ENCODE measurements at regions not wholly inside any gene's neighbourhood (a gene's known extent, or its start where the extent isn't known, plus 50 kb on each side); places are given as distances from the start of the nearest gene placed in this dataset.

DNA sequence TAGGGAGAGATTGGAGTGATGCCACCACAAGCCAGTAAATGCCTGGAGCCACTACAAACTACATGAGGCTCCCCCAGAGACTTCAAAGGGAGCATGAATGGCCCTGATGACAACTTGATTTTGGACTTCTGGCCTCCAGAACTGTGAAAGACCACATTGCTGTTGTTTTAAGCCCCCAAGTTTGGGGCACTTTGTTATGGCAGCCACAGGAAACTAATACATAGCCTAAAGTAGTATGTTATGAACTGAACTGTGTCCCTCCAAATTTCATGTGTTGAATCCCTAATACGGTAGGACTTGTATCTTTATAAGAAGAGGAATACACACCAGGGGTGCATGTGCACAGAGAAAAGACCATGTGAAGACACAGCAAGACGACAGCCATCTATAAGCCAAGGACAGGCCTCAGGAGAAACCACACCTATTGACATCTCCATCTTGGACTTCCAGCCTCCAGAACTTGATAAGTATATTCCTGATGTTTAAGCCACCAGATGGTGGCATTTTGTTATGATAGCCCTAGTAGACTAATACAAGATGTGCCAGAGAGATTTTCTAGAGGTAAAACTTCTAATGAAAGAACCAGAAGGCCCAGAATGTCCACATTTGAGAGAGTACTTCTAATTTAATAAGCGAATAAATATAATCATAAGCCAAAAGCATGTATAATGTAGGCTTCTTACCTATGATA is 127.1 kb upstream of the BMP4 start:
- Mint-ChIP-seq H3K36me3 (no peaks in the 10 kb centered on the region), H3K9me3 (peaks cover 5% of the 10 kb centered on the region), H3K4me3 (no peak overlapping the region), H3K27ac (no peak overlapping the region), H3K4me1 (no peaks in the 10 kb centered on the region), H3K27me3 (peaks cover 5% of the 10 kb centered on the region)

GRCh38 chr14:54085232-54085761 is 128.7 kb upstream of the BMP4 start:
- no peaks in the 10 kb centered on the region for H3K36me3 Mint-ChIP-seq
- H3K4me1 Mint-ChIP-seq: no peaks in the 10 kb centered on the region
- H3K27me3 Mint-ChIP-seq: peaks cover 5% of the 10 kb centered on the region
- H3K27ac Mint-ChIP-seq: no peak overlapping the region
- H3K9me3 Mint-ChIP-seq: peaks cover 5% of the 10 kb centered on the region
- no peak overlapping the region for H3K4me3 Mint-ChIP-seq

DNA sequence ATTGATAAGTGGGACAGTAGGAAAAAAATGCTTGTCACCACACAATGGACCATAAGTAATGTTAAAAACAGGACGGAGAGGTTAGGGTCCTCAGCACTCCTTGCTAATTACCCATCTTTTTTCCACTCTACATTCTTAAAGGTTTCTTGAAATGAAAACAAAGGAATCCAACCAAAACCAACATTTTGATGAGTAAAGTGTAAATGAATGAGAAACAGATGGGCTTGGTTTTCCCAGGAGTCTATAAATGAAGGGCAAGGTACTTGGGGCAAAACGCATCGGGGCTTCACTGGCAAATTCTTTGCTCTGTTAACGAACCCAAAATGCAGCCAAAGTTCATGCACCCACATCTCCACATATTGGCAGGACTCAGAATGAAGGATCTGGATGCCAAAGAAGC is 129.2 kb upstream of the BMP4 start:
- Mint-ChIP-seq H3K4me3 (no peak overlapping the region), H3K36me3 (no peaks in the 10 kb centered on the region), H3K4me1 (no peaks in the 10 kb centered on the region), H3K27me3 (peaks cover 5% of the 10 kb centered on the region), H3K9me3 (peaks cover 5% of the 10 kb centered on the region), H3K27ac (no peak overlapping the region)

GRCh38 chr14:54086767-54087166 is 130.1 kb upstream of the BMP4 start:
- H3K27me3 Mint-ChIP-seq: peaks cover 6% of the 10 kb centered on the region
- H3K4me3 Mint-ChIP-seq: no peak overlapping the region
- no peaks in the 10 kb centered on the region for H3K4me1 Mint-ChIP-seq
- H3K9me3 Mint-ChIP-seq: peaks cover 5% of the 10 kb centered on the region
- no peak overlapping the region for H3K27ac Mint-ChIP-seq
- H3K36me3 Mint-ChIP-seq: no peaks in the 10 kb centered on the region

- peaks cover 5% of the 10 kb centered on the region for H3K9me3 Mint-ChIP-seq
- no peaks in the 10 kb centered on the region for H3K4me1 Mint-ChIP-seq
- H3K27me3 Mint-ChIP-seq: peaks cover 5% of the 10 kb centered on the region
- no peak overlapping the region for H3K27ac Mint-ChIP-seq
- no peaks in the 10 kb centered on the region for H3K36me3 Mint-ChIP-seq
- H3K4me3 Mint-ChIP-seq: no peak overlapping the region
These were observed 130.8 kb upstream of the BMP4 start for GRCh38 chr14:54087376-54087775.

GRCh38 chr14:54088271-54088670 is 131.6 kb upstream of the BMP4 start:
- H3K27ac Mint-ChIP-seq: no peak overlapping the region
- H3K27me3 Mint-ChIP-seq: peaks cover 2% of the 10 kb centered on the region
- H3K9me3 Mint-ChIP-seq: peaks cover 2% of the 10 kb centered on the region
- H3K36me3 Mint-ChIP-seq: no peaks in the 10 kb centered on the region
- no peak overlapping the region for H3K4me3 Mint-ChIP-seq
- H3K4me1 Mint-ChIP-seq: no peaks in the 10 kb centered on the region

DNA sequence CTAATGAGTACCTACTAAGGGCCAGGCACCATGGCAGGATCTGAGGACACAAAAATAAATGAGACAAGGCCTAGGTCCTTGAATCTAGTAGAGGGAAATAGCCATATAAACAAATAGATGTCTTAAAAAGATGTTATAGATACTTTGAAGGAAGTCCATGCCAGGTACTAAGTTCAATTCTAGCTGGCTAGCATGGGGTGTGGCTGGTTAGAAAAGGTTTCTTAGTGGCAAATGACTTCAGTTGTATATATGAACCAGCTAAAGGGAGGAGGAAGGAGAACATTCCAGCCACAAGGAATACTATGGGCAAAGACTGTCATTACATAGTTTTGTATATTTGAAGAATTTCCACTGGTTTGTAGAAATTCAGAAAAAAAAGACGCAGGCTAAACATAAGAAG is 133.6 kb upstream of the BMP4 start:
- Mint-ChIP-seq H3K27ac (no peak overlapping the region), H3K9me3 (peaks cover 6% of the 10 kb centered on the region), H3K4me1 (no peaks in the 10 kb centered on the region), H3K27me3 (peaks cover 1% of the 10 kb centered on the region), H3K36me3 (no peaks in the 10 kb centered on the region), H3K4me3 (no peak overlapping the region)

DNA sequence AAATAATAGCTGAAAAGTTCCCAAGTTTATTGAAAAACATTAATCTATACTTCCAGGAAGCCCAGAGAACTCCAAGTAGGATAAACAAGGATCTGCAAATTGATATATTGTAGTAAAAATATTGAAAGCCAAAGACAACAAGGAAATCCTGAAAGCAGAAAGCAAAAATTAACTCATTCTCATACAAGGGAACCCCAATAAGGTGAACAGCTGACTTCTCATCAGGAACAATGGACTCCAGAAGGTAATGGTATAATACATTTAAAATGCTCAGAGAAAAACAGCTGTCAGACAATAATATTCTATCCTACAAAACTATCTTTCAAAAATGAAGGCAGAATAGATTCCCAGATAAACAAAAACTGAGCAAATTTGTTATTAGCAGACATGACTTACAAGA is 138.1 kb upstream of the BMP4 start:
- Mint-ChIP-seq H3K4me1 (no peaks in the 10 kb centered on the region), H3K9me3 (peaks cover 10% of the 10 kb centered on the region), H3K36me3 (no peaks in the 10 kb centered on the region), H3K4me3 (no peak overlapping the region), H3K27me3 (peaks cover 3% of the 10 kb centered on the region), H3K27ac (no peak overlapping the region)

DNA sequence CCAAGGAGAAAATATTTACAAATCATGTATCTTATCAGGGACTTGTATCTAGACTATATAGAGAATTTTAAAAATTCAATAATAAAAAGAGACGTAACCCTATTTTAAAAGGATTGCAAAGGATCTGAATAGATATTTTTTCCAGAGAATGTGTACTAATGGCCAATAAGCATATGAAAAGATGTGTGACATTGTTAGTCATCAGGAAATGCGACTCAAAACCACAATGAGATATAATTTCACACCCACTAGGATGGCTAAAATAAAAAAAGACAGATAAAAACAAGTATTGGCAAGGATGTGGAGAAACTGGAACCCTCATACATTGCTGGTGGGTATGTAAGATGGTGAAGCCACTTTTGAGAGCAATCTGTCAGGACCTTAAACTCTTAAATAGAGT is 141.9 kb upstream of the BMP4 start:
- Mint-ChIP-seq H3K27ac (no peak overlapping the region), H3K4me1 (no peaks in the 10 kb centered on the region), H3K9me3 (peaks cover 10% of the 10 kb centered on the region), H3K27me3 (peaks cover 5% of the 10 kb centered on the region), H3K4me3 (no peak overlapping the region), H3K36me3 (no peaks in the 10 kb centered on the region)

- Mint-ChIP-seq H3K27ac (no peak overlapping the region), H3K36me3 (no peaks in the 10 kb centered on the region), H3K27me3 (peaks cover 5% of the 10 kb centered on the region), H3K4me3 (no peak overlapping the region), H3K4me1 (no peaks in the 10 kb centered on the region), H3K9me3 (no peaks in the 10 kb centered on the region)
These were observed 145.4 kb upstream of the BMP4 start for GRCh38 chr14:54102051-54102456.

DNA sequence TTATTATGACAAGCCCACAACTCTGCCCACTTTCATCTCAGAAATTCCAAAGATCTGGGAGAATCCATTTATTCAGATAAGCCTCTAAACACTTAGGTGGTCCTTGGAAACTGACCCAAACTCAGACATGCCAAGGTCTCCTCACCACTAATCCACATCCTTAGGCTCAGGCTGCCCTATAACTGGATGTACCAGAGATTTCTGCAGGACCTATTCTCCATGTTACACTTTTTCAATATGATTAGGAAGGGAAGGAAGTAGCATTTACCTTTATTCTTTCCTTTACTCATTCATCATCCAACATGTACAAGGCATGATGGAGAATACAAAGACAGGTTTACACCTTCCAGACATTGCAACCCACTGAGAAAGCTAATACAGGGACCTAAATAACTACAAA is 145.9 kb upstream of the BMP4 start:
- H3K9me3 Mint-ChIP-seq: no peaks in the 10 kb centered on the region
- H3K27ac Mint-ChIP-seq: no peak overlapping the region
- H3K4me1 Mint-ChIP-seq: no peaks in the 10 kb centered on the region
- H3K27me3 Mint-ChIP-seq: peaks cover 5% of the 10 kb centered on the region
- no peak overlapping the region for H3K4me3 Mint-ChIP-seq
- H3K36me3 Mint-ChIP-seq: no peaks in the 10 kb centered on the region

- Mint-ChIP-seq H3K27ac (no peak overlapping the region), H3K4me3 (no peak overlapping the region), H3K9me3 (no peaks in the 10 kb centered on the region), H3K4me1 (no peaks in the 10 kb centered on the region), H3K36me3 (no peaks in the 10 kb centered on the region), H3K27me3 (peaks cover 3% of the 10 kb centered on the region)
These were observed 148.0 kb upstream of the BMP4 start for GRCh38 chr14:54104601-54105145.

- Mint-ChIP-seq H3K36me3 (no peaks in the 10 kb centered on the region), H3K9me3 (no peaks in the 10 kb centered on the region)
These were observed 148.8 kb upstream of the BMP4 start for GRCh38 chr14:54105406-54105805.

GRCh38 chr14:54105898-54106297 is 149.3 kb upstream of the BMP4 start:
- Mint-ChIP-seq H3K4me1 (no peaks in the 10 kb centered on the region), H3K27me3 (no peaks in the 10 kb centered on the region), H3K9me3 (no peaks in the 10 kb centered on the region), H3K36me3 (no peaks in the 10 kb centered on the region), H3K27ac (no peak overlapping the region), H3K4me3 (no peak overlapping the region)

More at GRCh38 chr14:54105406-54105805, 148.8 kb upstream of the BMP4 start:
- H3K4me3 Mint-ChIP-seq: no peak overlapping the region
- peaks cover under 1% of the 10 kb centered on the region for H3K27me3 Mint-ChIP-seq
- H3K4me1 Mint-ChIP-seq: no peaks in the 10 kb centered on the region
- no peak overlapping the region for H3K27ac Mint-ChIP-seq

DNA sequence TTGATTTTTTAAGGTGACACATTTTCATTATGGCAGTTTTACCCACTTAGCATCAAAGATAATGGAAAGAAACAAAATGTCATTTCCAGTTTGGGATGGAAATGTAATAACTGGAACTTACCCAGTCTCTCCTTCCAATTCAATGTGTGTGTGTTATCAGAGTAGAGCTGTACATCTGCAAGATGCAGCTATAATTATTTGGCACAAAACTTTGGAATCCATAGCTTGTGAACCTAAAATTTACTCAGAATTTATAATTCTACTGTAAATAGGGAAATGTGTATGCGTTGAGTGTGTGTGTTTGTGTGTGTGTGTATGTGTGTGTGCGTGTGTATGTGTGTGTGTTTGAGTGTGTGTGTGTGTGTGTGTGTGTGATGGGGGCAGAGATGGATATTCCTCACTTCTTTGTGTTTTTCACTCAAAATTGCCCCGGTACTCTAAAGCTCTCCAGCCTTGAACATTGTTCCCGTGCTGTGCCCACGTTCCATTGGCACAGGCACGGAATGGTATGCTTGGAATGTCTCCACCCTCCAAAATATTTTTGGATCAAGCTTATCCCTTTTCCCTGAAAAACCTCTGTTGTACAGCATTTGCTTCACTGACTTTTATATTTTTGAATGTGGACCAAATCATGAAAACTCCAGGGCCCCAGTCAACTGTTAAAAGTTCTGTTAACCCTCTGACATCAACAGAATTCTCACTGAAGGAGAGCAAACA is 150.2 kb upstream of the BMP4 start:
- Mint-ChIP-seq H3K27ac (no peak overlapping the region), H3K4me3 (no peak overlapping the region), H3K9me3 (no peaks in the 10 kb centered on the region), H3K27me3 (no peaks in the 10 kb centered on the region), H3K4me1 (no peaks in the 10 kb centered on the region), H3K36me3 (no peaks in the 10 kb centered on the region)

Data from activated naive CD4-positive, alpha-beta T cell treated with anti-CD3 and anti-CD28 coated beads, Interleukin-2, amount 50 U/mL, for 24 hours (primary cell).